ENCODE measurements at regions not wholly inside any gene's neighbourhood (a gene's known extent, or its start where the extent isn't known, plus 50 kb on each side); places are given as distances from the start of the nearest gene placed in this dataset.
"Not testable (repeated sequence)": the region's sequence is repeated elsewhere in the genome, so short reads cannot be mapped to it uniquely, and the experiment has no call there.

DNA sequence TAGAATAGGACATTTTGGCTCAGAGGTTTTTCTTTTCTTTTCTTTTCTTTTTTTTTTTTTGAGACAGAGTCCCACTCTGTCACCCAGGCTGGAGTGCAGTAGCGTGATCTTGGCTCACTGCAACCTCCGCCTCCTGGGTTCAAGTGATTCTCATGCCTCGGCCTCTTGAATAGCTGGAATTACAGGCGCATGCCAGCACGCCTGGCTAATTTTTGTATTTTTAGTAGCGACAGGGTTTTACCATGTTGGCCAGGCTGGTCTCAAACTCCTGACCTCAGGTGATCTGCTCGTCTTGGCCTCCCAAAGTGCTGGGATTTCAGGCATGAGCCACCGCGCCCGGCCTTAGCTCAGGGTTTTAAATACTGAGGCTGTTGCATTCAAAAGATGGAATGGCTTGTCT, 156.1 kb downstream of the PRL start:
- not testable (repeated sequence) for DNase-seq (ENCODE audit: low spot score)
- intact Hi-C loops (cut with DNase I), result loop anchor here (5.0 to 10.0 kb wide), 2 partner anchors 293 to 334 kb away; no protein-coding TSS in a partner anchor

DNA sequence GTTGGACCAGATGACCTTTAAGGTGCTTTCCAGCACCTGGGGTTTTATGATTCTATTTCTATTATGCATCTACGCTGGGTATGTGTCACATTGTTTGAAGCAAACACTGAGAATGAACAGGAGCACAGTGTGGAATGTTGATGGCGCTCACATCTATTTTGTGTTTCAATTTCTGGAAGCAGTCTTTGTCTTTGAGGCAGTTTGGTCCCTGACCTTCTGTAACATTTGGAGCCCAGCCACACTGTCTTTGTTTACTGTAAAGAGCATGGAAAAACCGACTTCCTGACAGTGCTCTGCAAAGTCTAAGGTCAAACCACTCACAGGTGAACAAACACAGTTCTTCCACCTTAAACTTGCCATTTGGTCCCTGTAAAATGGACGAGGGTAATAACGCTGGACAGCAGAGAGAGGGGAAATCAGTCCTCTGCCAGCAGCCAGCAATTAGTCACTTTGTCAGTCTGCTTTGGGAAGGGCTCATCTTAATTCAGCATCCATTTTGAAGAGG, 155.5 kb downstream of the PRL start:
- intact Hi-C loops (cut with DNase I), result loop anchor here (5.0 to 10.0 kb wide), 2 partner anchors 294 to 334 kb away; no protein-coding TSS in a partner anchor
- DNase-seq (ENCODE audit: low spot score), result no peak

DNA sequence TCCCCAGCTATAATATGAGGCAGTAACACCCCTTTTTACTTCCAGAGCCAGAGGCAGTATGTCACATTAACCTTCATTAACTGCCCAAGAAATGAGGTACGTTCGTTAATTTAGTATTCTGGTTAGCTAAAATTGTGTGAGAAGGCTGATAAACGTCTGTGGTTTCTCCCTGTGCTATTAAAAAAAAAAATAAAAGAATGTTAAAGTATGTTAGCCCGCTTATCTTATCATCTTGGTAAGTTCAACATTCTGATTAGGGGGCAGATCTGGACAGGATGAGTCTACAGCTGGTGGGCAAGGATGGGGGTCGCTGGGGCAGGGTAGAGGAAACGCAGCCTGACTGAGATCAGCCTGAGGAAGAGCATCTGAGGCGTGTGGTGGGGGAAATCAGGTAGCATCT, 154.0 kb downstream of the PRL start:
- intact Hi-C loops (cut with DNase I), result loop anchor here (5.0 to 10.0 kb wide), 2 partner anchors 296 to 332 kb away; no protein-coding TSS in a partner anchor

DNA sequence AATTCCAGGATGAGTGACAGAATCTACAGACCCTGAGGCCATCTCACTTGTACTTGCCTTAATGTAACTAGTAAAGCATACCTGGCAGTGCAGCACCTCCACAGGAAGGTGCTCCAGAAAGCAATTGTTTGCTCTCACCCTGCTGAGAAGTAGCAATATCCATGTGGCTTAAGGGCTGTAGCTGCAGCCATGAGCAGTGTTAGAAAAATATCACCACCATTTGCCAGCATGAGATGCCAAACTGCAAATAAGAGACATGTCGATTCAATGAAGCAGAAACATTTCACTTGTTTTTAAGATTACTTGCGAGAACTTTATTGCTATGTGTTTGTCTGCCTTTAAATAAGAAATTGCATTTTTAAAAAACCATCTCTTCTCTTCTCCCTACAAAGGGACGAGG, 151.5 kb downstream of the PRL start:
- intact Hi-C loops (cut with DNase I), result loop anchor here (5.0 to 10.0 kb wide), 4 partner anchors 198 to 682 kb away; no protein-coding TSS in a partner anchor
- DNase-seq (ENCODE audit: low spot score), result no peak

More for the DNA sequence above, 154.0 kb downstream of the PRL start:
- no peak for DNase-seq (ENCODE audit: low spot score)

DNA sequence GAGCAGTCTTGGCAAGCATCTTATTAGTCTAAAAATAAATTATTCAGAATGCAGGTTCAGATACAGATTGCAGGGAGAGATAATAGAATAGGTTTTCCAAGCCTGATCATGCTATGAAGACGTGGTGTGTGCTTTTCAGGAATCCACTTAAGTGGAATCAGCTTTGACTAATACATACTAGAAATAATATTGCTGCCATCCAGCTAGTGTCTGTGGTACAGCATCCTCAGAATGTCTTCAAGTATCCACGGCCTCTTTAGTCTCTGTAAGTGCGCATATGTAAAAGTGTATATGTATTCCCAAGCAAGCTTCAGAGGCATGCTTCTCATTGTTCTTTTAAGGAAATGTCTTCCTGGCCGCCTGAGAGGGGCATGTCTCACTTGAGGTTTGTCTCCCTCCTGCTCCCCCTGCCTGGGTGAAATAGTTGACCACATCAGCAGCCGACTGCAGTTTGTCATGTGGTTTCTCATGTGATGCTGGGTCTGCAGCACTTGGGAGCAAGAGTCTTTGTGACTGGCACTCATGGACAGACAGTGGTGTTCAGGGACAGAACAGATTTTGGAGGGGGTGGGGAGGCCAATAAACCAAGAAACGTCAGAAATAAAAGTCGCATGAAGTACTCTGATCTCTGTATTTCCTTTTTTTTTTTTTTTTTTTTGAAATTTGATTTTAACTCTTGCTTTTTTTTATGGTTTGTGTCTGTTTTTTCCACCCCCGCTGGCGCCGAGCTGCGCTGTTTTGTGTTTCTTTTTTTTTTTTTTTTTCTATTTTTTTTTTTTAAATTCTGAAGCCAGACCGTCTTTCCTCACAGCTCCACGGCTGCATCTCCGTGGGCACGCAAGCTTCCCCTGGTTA, 150.8 kb downstream of the PRL start:
- no peak for DNase-seq (ENCODE audit: low spot score)
- intact Hi-C loops (cut with DNase I), result loop anchor here (5.0 to 10.0 kb wide), 4 partner anchors 199 to 681 kb away; no protein-coding TSS in a partner anchor

DNA sequence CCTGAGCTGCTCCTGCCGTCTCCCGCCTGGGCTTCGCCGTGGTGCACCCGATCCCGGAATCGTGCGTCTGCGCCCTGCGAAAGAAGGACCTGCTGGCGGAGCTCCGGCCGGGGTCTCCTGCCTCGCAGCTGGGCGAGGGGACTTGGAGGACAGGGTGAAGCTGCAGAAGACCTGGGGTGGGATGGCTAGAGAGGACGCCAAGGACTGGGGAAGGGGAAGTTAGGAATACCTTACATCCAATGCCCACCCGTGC, 150.2 kb downstream of the PRL start:
- intact Hi-C loops (cut with DNase I), result loop anchor here (5.0 to 10.0 kb wide), 4 partner anchors 199 to 681 kb away; no protein-coding TSS in a partner anchor
- DNase-seq (ENCODE audit: low spot score), result no peak

DNA sequence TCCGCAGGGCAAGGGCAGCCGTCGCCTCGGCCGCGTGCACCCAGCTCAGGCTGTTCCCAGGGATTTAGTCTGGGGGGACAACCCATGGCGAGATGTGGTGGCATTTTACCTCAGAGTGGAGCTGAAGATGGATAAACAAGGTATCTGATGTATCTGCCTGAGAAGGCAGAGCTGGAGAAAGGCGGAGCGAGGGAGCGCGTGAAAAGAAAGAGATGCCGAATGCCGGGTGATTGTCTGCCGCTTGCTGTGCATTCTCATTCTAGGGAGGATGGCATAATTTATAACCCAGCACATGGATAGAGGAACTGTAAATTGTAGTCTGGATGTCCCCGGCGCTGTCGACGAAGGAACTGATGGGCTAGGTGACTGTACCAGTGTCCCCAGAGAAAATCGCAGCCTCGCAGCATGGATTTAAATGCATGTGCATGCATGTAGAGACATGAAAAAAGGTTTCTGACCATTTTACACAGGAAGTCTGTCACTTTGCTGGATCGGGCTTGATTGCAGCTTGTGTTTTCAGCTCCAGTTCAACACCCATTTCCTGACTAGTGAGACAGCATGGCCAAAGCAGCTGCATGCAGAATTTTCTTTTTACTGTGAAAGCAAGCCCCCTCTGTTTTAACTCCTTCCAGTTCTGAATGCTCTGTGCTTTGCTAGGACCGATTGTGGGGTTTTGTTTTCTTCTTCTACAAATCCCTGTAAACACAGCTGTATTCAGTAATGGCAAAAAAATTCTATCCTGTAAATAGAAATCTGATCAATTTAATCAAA, 149.7 kb downstream of the PRL start:
- intact Hi-C loops (cut with DNase I), result loop anchor here (5.0 to 10.0 kb wide), 4 partner anchors 200 to 680 kb away; no protein-coding TSS in a partner anchor
- DNase-seq (ENCODE audit: low spot score), result no peak

DNA sequence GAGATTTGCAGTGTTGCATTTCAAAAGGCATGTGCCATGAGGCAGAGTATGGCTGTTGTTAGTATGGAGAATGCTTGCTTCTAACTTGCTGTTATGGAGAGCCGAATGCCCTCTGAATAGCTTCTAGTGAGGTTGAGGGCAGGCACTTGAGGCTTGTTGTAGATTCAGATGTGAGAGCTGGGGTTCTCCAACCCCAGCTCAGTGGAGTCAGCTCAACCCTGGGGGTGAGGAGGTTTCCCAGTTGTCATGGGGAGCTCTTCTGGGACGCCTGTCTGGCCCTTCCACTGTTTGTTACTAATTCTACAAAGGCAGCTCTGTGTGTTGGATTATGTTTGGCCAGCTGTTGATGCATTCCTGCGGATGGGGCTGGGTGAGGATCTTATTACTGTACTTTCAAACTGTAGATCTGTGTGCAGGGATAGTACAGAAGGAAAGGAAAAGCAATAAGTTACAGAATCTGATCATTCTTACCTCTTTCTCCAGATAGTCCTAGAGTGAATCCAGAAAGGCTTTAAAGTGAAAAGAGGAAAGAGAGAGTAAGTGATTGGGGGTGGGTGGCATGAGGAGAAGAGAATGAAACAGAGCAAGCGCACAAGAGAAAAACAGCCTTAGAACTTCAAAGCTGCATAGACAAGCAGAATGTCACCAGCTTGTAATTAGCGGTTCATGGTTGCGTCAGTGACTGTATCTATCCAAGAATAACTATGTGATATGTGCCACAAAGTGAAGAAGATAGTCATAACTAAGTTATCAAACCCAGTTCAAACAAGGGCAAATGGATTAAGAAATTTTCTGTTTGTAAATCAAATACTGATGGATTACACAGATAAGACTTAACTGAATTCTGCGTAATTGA, 148.7 kb downstream of the PRL start:
- intact Hi-C loops (cut with DNase I), result loop anchor here (5.0 to 10.0 kb wide), 4 partner anchors 201 to 679 kb away; no protein-coding TSS in a partner anchor
- no peak for DNase-seq (ENCODE audit: low spot score)

DNA sequence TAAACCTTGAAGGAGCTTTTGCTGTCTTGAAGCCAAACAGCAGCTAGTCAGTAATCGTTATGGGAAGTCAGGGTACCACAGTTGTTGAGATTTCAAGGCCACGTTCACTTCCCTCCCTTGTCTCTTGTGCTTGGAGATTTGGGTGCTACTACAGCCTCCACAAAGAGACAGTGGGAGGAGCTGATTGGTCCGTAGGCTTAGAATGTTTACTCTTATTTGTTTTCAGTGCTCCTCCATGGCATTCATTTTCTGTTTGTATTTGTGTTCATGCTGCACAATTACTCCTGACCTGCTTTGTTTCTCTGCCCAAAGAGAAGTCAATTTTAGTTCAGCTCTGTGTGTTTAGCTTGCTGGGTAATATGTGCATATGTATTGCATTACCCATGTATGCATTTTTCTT, 147.7 kb downstream of the PRL start:
- DNase-seq (ENCODE audit: low spot score), result no peak
- intact Hi-C loops (cut with DNase I), result loop anchor here (1.0 to 10.0 kb wide), 5 partner anchors 15 to 678 kb away; no protein-coding TSS in a partner anchor

DNA sequence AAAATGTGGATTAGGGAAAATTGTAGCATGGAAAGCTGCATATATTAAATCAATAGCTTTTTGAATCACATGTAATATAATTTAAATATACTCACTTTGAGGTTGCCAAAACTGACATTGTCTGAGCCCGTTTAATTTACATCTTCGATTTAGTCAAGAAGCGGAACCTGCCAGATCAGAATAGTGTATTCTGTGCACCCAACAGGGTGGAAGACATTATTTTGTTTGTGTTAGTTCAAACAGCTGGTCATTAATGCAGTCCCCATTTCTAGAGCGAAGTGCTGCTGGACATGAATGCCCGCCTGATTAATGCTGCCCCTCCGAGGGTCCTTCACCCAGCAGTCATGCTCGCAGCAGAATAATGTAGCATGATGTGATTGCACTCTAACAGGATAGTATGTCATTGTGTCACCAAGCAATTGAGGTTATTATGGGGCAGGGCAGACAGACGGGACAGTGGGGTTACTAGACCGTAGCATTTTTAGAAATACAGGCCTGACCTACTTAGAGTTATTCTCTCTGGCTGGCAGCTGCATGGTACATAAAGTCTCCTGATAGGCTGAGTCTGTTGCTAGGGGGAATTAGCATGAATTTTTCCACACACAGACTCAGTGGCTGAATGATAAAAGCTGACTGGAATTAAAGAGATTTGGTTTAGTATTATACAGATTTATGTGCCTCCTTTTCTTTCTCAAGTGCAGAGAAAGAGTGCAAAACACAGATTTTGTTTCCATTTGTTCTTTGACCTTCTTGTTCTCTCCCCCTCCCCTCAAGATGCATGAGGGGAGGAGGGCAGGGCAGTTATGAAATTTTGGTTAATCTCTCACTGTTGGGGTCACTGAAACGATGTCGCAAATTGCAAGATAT, 147.1 kb downstream of the PRL start:
- DNase-seq (ENCODE audit: low spot score), result no peak
- intact Hi-C loops (cut with DNase I), result loop anchor here (1.0 to 10.0 kb wide), 5 partner anchors 15 to 678 kb away; no protein-coding TSS in a partner anchor

DNA sequence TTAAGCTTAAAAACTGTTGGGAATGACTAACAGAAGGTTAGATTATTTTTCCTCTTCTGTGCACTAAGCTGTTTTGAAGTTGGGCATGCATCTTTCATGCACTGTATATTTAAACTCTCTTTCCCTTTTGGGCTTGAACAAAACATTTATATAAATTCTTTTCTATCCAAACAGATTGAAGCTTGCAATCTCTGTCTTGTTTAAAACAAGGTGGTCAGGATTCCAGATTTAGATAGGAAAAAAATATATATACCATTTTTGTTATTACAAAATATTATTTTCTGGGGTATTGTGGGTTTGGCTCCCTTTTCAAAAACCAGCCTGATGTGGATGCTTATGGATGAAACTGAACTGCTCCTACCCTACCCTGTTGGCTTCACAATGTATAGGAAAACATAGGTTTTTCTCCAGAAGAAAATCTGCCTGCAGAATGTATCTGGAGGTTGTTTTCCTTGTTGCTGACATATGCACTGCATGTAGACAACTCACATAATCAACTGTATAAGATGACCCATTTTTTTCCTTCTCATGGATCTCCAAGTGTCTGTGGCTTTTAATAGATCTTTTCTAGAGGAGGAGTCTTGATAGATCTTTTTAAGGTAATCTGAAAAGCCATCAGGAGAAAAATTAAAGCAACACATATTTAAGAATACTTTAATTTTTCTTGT, 146.3 kb downstream of the PRL start:
- DNase-seq (ENCODE audit: low spot score), result no peak
- intact Hi-C loops (cut with DNase I), result no loop called here

DNA sequence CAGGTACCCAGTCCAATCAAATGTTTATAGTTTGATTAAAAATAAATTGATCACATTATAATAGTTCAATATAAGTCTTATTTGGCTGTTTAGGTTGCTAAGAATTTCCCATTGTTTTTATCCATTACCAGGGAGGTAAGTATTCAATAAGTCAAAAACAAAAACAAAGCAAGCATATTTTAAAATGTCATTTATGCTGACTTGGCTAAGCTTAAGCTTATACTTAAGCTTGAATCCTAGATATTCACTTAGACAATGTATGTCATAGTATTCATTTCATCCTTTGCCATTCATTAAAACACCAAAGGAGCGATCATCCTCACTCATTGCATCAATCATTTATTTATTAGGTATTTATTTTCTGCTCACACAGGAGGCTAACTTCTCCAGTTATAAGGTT, 144.9 kb downstream of the PRL start:
- no peak for DNase-seq (ENCODE audit: low spot score)
- intact Hi-C loops (cut with DNase I), result no loop called here

DNA sequence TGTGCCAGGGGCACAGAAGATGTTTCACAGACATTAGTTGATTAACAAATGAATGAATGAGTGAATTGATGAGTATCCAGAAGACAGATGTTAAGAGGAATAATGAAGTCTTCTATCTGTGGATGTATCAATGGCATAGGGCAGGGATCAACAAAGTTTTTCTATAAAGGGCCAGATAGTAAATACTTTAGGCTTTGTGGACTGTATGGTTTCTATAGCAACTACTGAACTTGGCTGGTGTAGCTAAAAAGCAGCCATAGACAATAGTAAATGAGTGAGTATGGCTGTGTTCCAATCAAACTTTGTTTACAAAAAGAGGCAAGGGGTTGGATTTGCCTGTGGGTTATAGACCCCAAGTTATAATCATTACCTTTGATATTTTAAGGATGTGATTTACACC, 144.0 kb downstream of the PRL start:
- intact Hi-C loops (cut with DNase I), result no loop called here

DNA sequence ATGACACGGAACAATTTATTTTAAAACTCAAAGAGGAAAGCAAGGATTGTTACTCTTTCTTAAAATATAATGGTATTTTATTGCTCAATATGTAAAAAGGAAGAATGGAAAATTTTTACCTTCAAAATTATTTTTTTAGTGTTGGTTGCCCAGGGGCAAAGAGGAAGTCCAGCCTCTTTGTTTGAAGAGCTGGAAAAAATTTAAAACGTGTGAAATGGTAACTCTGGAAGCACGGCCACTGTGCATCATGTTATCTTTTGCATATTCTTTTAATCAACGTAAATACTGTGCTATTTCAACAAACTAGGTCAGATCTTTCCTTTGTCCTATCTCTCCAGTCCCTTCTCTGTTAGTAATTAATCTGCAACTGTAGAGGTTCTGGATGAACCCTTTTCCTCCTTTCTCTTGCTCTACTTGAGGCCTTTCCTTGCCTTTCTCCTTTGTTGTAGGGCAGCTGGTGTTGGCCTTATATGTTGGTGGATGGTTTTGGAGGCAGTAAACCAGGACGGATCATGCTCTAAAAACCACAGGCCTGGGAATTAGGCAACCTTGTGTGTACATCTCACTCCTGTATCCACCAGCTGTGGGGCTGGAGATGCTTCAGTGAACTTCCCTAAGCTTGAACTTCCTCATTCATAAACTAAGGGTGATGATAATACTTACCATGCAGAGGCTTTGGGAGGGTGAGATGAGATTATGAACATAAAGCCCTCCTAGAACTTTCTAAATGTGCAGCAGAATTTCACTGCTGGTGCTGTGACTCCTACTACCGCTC, 143.3 kb downstream of the PRL start:
- intact Hi-C loops (cut with DNase I), result no loop called here
- DNase-seq (ENCODE audit: low spot score), result no peak

More for the DNA sequence above, 144.0 kb downstream of the PRL start:
- DNase-seq (ENCODE audit: low spot score), result no peak

DNA sequence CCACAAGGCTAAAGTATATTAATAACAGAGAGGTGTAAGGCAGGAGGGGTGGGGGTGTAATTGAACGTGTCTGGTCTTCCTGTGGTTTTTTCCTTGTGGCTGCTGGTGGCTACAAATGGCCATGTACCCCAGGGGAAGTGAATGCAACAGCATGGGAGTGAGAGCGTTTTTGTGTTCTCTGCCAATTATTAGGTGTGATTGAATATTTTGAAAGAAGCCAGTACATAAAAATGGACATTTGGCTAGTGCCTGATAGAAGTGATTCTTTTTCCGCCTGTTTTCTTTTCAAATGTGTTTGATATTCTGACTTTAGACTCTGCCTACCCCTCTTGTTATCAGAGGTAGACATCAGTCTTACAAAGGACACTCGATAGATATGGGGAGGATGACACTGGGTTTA, 141.3 kb downstream of the PRL start:
- intact Hi-C loops (cut with DNase I), result no loop called here

DNA sequence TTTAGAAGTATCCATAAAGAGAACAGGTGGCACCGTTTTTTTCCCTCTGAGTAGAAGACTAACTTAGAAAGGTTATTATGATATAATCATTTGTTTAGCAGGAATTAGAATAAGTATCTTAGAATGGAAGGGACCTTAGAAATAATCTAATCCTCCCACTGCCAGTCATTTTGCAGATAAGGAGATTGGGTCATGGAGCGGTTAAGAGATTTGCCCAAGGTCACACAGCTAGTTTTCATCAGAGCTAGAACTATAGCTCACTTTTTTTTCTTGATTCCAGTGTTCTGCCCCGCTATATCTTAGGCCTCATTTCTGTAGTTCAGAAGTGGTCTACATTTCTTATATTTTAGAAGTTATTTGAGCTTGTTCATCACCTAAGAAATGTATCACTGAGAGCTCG, 139.6 kb downstream of the PRL start:
- DNase-seq (ENCODE audit: low spot score), result no peak
- intact Hi-C loops (cut with DNase I), result no loop called here

More for the DNA sequence above, 141.3 kb downstream of the PRL start:
- DNase-seq (ENCODE audit: low spot score), result no peak

DNA sequence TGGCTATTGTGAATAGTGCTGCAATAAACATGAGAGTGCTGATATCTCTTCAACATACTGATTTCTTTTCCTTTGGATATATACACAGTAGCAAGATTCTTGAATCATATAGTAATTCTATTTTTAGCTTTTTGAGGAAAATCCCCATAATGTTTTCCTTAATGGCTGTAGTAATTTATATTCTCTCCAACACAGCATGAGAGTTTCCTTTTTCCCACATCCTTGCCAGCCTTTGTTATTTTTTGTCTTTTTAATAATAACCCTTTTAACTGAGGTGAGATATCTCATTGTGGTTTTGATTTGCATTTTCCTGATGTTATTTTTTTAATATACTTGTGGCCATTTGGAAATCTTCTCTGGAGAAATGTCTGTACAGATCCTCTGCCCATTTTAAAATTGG, 132.6 kb downstream of the PRL start:
- intact Hi-C loops (cut with DNase I), result loop anchor here (1.0 kb wide), 1 partner anchor 15 kb away; no protein-coding TSS in a partner anchor
- no peak for DNase-seq (ENCODE audit: low spot score)
